Activated naive CD8-positive, alpha-beta T cell treated with anti-CD3 and anti-CD28 coated beads, Interleukin-2, amount 10 ng/mL, durations not matched to agents 7 days and 5 days (primary cell): ENCODE measurements at regions not wholly inside any gene's neighbourhood (a gene's known extent, or its start where the extent isn't known, plus 50 kb on each side); places are given as distances from the start of the nearest gene placed in this dataset.

Source experiments
- ATAC-seq: fragments of 150-1000 bp; cut with Tn5 transposase; one replicate; pipeline ENCODE4 v1.10.0; 2021; ENCODE audit warnings: low read depth, moderate library complexity
- POLR2A ChIA-PET: fragments of 350-600 bp; sonication (Branson Sonifier 250); formaldehyde crosslinking; loops from one replicate; lab custom pipeline; 2021; ENCODE audit warnings: antibody characterized with exemption; lab: Charles Lee
- DNase-seq: peaks from one replicate; pipeline ENCODE4 v3.0.0; 2021
- H3K27ac Mint-ChIP-seq: one replicate; pipeline ENCODE4 v1.8.0; 2022; ENCODE audit warnings: mild to moderate bottlenecking, mixed read lengths
- H3K27me3 Mint-ChIP-seq: one replicate; pipeline ENCODE4 v1.8.0; 2022; ENCODE audit warnings: mild to moderate bottlenecking, moderate library complexity, mixed read lengths
- H3K36me3 Mint-ChIP-seq: one replicate; pipeline ENCODE4 v1.8.0; 2021; ENCODE audit warnings: mild to moderate bottlenecking, mixed read lengths
- H3K4me1 Mint-ChIP-seq: one replicate; pipeline ENCODE4 v1.8.0; 2021; ENCODE audit warnings: mixed read lengths
- H3K4me3 Mint-ChIP-seq: one replicate; pipeline ENCODE4 v1.8.0; 2022; ENCODE audit warnings: mild to moderate bottlenecking, moderate library complexity, mixed read lengths
- H3K9me3 Mint-ChIP-seq: one replicate; pipeline ENCODE4 v1.8.0; 2021; ENCODE audit warnings: mixed read lengths

DNA sequence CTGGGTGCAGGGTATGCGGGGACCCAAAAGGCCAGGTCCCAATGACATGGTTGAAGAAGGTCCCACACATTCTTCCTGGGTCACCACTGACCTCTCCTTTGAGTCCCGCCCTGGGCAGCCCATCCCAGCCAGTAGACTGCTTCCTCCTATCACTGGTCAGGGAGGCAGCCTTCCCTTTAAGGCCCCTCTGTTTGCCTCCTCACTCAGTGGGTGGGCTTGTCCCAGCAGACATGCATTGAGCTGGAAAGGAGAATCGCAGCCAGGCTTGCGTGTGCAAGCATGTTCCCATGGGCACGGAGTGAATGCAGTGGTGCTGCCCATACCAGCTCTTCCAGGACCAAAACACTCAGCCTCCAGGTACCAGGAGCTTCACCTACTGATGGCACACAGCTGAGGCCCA is 162.4 kb upstream of the SYT13 start:
- ATAC-seq (no peak), DNase-seq (no peak)
- Mint-ChIP-seq H3K4me1 (no peaks in the 10 kb centered on the region), H3K4me3 (no peak overlapping the region), H3K36me3 (no peaks in the 10 kb centered on the region), H3K27me3 (no peaks in the 10 kb centered on the region), H3K27ac (no peak overlapping the region), H3K9me3 (no peaks in the 10 kb centered on the region)
- POLR2A ChIA-PET = no interaction called here

GRCh38 chr11:45446998-45447397 is 160.9 kb upstream of the SYT13 start:
- no peak for DNase-seq
- Mint-ChIP-seq H3K4me3 (no peak overlapping the region), H3K27ac (no peak overlapping the region), H3K27me3 (no peaks in the 10 kb centered on the region), H3K9me3 (no peaks in the 10 kb centered on the region), H3K4me1 (no peaks in the 10 kb centered on the region), H3K36me3 (no peaks in the 10 kb centered on the region)
- POLR2A ChIA-PET = no interaction called here
- ATAC-seq = no peak

- POLR2A ChIA-PET = no interaction called here
- no peaks in the 10 kb centered on the region for H3K36me3 Mint-ChIP-seq
- DNase-seq = no peak
These were observed 160.3 kb upstream of the SYT13 start for GRCh38 chr11:45446434-45446833.

DNA sequence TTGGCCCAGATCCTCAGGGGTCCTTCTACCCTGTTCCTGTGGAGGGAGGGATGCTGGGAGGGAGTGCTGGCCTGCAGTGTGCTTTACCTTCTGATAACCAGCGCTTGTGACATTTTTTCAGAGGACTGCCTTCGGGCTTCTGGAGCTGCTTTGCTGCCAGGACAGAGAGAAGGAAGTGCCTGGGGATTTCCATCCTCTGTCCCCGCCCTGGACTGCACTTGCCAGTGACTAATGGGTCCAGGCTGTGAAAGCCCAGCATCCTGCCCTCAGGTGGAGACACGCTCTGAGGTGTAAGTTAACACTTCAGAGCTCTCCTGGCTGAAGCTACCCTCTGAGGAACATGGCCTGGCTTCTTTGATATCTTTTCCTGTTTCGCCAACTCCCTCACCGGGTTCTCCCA is 158.7 kb upstream of the SYT13 start:
- Mint-ChIP-seq H3K27ac (no peak overlapping the region), H3K4me1 (no peaks in the 10 kb centered on the region), H3K4me3 (no peak overlapping the region), H3K27me3 (peaks cover 4% of the 10 kb centered on the region), H3K36me3 (no peaks in the 10 kb centered on the region), H3K9me3 (peaks cover 3% of the 10 kb centered on the region)
- no peak for ATAC-seq
- DNase-seq = no peak
- POLR2A ChIA-PET = no interaction called here

More at GRCh38 chr11:45446434-45446833, 160.3 kb upstream of the SYT13 start:
- H3K4me1 Mint-ChIP-seq = no peaks in the 10 kb centered on the region
- no peak overlapping the region for H3K4me3 Mint-ChIP-seq
- H3K27ac Mint-ChIP-seq = no peak overlapping the region
- no peaks in the 10 kb centered on the region for H3K27me3 Mint-ChIP-seq
- ATAC-seq = no peak
- H3K9me3 Mint-ChIP-seq = no peaks in the 10 kb centered on the region

DNA sequence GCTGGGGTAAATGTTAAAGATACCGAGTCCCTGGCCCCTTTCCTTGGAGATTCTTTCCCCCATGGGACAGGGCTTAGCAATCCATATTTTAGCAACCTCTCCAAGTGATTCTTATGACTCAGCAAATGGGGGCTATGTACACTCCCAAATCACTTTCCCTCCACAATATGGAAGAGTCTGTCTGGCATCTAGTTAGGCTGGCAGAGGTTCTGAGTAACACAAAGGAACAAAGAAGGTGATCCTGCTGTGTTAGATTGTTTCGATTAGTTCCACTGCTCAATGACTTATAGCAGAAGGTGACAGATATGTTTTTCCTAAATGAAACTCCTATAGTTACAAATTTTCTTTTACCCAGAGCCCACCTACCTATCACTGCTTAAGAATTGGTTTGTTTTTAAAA is 154.0 kb upstream of the SYT13 start:
- peaks cover 5% of the 10 kb centered on the region for H3K27me3 Mint-ChIP-seq
- ATAC-seq = no peak
- no peak overlapping the region for H3K4me3 Mint-ChIP-seq
- H3K4me1 Mint-ChIP-seq = no peaks in the 10 kb centered on the region
- H3K9me3 Mint-ChIP-seq = peaks cover 7% of the 10 kb centered on the region
- DNase-seq = no peak
- H3K36me3 Mint-ChIP-seq = no peaks in the 10 kb centered on the region
- H3K27ac Mint-ChIP-seq = no peak overlapping the region
- POLR2A ChIA-PET = no interaction called here

DNA sequence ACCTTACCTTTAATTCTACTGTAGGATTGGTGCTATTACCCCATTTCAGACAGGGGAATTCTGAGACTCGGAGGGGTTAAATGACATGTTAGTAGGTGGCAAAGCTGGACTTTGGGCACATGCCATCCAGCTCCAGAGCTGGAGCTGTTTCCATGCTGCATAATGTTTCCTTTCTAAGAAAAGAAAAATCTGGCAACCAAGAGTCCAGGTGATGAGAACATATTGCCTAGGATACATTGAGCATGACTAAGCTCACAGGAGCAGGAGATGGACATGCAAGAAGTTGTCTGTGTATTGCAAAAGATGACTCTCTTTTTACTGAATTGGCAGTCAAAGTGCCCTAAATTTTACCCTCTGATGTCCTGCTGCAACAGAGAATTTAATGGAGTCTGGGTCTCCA is 150.8 kb upstream of the SYT13 start:
- H3K27me3 Mint-ChIP-seq = peaks cover 12% of the 10 kb centered on the region
- DNase-seq = no peak
- POLR2A ChIA-PET = no interaction called here
- no peaks in the 10 kb centered on the region for H3K4me1 Mint-ChIP-seq
- ATAC-seq = no peak
- H3K36me3 Mint-ChIP-seq = no peaks in the 10 kb centered on the region
- H3K9me3 Mint-ChIP-seq = peaks cover 7% of the 10 kb centered on the region
- H3K27ac Mint-ChIP-seq = no peak overlapping the region
- no peak overlapping the region for H3K4me3 Mint-ChIP-seq

DNA sequence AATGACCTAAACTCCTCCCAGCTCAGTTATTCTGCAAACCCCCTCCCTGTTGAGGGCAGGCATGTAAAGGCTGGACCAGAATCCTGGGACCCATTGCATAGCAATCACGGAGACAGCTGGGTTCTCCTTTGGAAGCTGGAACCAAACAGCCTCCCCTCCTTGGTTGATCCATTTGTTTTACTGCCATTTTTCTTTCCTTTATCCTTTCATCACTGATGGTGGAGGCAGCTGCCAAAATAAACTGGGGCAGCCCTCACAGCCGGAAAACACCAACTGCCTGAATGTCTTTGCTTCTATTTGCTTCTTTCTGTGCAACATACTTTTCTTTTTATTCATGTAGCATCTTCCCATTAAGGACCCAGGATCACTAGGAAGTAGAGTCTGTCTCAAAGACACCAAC is 150.0 kb upstream of the SYT13 start:
- DNase-seq = no peak
- Mint-ChIP-seq H3K36me3 (no peaks in the 10 kb centered on the region), H3K9me3 (peaks cover 7% of the 10 kb centered on the region), H3K4me1 (no peaks in the 10 kb centered on the region), H3K27me3 (peaks cover 12% of the 10 kb centered on the region), H3K4me3 (no peak overlapping the region), H3K27ac (no peak overlapping the region)
- ATAC-seq = no peak
- POLR2A ChIA-PET = no interaction called here

DNA sequence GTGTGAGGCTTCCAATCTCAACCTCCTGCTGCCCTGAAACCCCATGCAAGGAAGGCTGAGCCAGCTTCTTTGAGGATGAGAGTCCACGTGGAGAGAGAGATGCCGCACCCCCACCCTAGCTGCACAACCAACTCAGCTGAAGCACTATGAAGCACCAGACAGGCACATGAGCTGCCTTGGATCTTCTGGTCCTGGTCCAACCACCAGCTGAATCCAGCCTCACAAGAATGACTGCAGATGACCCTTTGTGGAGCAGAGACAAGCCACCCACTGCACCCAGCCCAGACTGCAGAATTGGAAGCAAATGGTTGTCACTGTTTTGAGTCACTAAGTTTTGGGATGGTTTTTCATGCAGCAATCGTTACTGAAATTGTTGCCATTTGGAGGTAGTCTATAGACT is 149.6 kb upstream of the SYT13 start:
- H3K36me3 Mint-ChIP-seq = no peaks in the 10 kb centered on the region
- H3K4me3 Mint-ChIP-seq = no peak overlapping the region
- no peak for DNase-seq
- H3K27ac Mint-ChIP-seq = no peak overlapping the region
- no peak for ATAC-seq
- H3K27me3 Mint-ChIP-seq = peaks cover 12% of the 10 kb centered on the region
- H3K9me3 Mint-ChIP-seq = peaks cover 6% of the 10 kb centered on the region
- POLR2A ChIA-PET = no interaction called here
- no peaks in the 10 kb centered on the region for H3K4me1 Mint-ChIP-seq

DNA sequence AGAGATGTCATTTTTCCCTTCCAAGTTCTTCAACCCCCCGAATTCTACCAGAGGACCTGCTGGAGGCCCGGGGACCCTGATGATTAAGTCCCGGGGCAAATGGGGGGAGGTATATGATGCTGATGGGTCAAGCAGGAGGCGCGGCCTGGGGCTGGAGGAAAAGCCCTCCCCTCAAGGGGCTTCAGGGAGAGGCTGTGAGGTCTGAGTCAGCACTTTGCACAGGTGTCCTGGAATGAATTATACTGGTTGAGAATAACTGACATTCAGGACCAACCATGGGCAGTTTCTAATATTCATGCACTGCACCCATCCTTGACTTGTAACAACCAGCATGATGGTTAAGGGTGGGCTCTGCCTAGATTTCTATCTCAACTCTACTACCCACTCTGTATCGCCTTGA is 146.8 kb upstream of the SYT13 start:
- no peak overlapping the region for H3K27ac Mint-ChIP-seq
- POLR2A ChIA-PET = no interaction called here
- DNase-seq = no peak
- H3K4me3 Mint-ChIP-seq = no peak overlapping the region
- ATAC-seq = no peak
- H3K36me3 Mint-ChIP-seq = no peaks in the 10 kb centered on the region
- H3K27me3 Mint-ChIP-seq = peaks cover 9% of the 10 kb centered on the region
- H3K9me3 Mint-ChIP-seq = no peaks in the 10 kb centered on the region
- no peaks in the 10 kb centered on the region for H3K4me1 Mint-ChIP-seq

- Mint-ChIP-seq H3K27ac (no peak overlapping the region), H3K9me3 (no peaks in the 10 kb centered on the region), H3K36me3 (no peaks in the 10 kb centered on the region), H3K4me3 (no peak overlapping the region), H3K4me1 (no peaks in the 10 kb centered on the region), H3K27me3 (peaks cover 9% of the 10 kb centered on the region)
- ATAC-seq = no peak
- POLR2A ChIA-PET = no interaction called here
- no peak for DNase-seq
These were observed 146.0 kb upstream of the SYT13 start for GRCh38 chr11:45432100-45432499.

DNA sequence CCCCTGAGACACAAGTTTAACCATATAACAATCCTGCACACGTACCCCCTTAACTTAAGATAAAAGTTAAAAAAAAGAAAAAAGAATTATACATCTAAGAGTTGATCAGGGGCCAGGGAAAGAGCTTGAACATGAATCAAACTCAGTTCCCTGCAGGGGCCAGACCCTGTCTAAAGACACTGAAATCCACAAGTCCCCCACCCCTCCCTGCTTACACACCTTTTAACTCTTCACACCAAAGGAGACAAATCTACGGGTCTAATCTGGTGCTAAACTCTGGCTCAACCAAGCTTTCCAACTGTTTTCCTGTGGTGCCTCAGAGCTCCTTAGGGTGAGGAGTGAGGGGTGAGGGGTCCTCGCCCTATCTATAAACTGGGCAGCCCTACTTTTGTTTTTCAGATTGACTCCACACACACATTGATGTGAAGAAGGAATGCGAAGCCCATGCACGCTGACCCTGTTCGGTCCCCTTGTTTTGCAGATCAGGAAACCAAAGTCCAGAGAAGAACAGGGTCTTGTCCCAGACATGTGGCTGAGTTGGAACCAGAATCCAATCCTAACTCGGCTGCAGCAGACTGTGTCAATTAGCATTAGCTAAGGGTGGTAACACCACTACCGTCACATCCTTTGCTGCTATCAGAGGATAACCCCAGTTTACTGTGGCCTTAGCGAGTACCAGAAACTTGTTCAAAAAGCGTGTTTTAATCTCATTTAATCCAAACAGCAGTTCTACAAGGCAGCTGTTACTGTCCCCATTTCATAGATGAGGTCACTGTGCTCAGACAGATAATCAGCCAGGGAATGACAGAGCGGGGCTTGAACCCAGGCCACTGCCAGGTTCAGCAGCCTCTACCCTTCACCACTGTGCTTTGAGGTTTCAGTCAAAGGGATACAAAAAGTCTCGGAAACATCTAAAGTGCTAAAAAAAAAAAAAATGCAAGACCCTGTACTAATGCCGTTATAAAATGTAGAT is 145.2 kb upstream of the SYT13 start:
- POLR2A ChIA-PET = no interaction called here
- Mint-ChIP-seq H3K4me3 (no peak overlapping the region), H3K4me1 (no peaks in the 10 kb centered on the region), H3K9me3 (no peaks in the 10 kb centered on the region), H3K27me3 (peaks cover 9% of the 10 kb centered on the region), H3K36me3 (no peaks in the 10 kb centered on the region), H3K27ac (no peak overlapping the region)
- ATAC-seq = no peak
- DNase-seq = no peak

- DNase-seq = no peak
- H3K27ac Mint-ChIP-seq = no peak overlapping the region
- no peaks in the 10 kb centered on the region for H3K4me1 Mint-ChIP-seq
- no peak for ATAC-seq
- H3K9me3 Mint-ChIP-seq = no peaks in the 10 kb centered on the region
- H3K36me3 Mint-ChIP-seq = no peaks in the 10 kb centered on the region
- H3K4me3 Mint-ChIP-seq = no peak overlapping the region
- peaks cover 9% of the 10 kb centered on the region for H3K27me3 Mint-ChIP-seq
- POLR2A ChIA-PET = no interaction called here
These were observed 144.2 kb upstream of the SYT13 start for GRCh38 chr11:45430361-45430760.

DNA sequence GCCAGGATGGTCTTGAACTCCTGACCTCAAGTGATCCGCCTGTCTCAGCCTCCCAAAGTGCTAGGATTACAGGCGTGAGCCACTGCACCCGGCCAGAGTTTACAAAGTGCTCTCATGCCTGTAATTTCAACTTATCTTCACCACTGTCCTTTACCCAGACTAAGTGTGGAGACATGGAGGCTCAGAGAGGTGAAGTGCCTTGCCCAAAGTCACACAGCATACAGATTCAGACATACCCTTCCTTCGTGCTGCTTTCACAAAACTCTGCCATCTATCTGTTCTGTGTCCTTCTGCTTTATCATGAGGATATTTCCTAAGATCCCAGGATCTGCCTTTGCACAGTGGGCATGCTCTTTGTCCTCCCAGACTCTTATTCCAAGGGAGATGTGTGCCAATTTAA is 143.6 kb upstream of the SYT13 start:
- no peak for DNase-seq
- POLR2A ChIA-PET = no interaction called here

DNA sequence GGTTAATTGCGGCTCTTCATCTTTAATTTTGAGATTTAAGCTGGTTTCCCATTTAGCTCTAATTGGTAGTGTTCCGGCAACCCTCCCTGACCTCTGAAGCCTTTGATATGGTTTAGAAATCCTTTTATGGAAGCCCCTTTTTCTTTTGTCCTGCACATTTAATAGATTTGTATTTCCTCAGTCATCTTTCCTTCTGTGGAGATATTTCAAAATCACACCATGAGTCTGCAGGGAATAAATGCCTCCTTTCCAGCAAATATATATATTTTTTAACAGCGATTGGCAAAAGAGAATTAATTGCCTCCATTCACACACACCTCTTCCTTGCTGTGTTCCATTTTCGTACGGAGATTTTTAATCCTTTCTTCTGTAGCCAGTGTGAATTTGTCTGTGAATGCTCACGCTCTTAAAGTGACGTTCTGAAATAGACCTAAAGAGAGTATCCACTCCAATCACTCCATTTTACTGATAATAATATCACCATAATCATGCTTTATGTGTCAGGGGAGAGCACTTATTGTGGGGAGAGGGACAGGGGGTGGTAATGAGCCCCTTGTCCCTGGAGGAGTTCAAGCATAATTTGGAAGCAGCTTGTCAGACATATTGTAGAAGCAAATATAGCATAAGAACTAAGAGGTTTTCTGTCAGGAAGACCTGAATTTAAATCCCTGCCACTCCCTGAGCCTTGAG is 142.5 kb upstream of the SYT13 start:
- ATAC-seq (no peak), DNase-seq (no peak)
- no peaks in the 10 kb centered on the region for H3K36me3 Mint-ChIP-seq
- H3K27ac Mint-ChIP-seq = no peak overlapping the region
- H3K4me3 Mint-ChIP-seq = no peak overlapping the region
- peaks cover 6% of the 10 kb centered on the region for H3K27me3 Mint-ChIP-seq
- no peaks in the 10 kb centered on the region for H3K4me1 Mint-ChIP-seq
- no peaks in the 10 kb centered on the region for H3K9me3 Mint-ChIP-seq
- POLR2A ChIA-PET = no interaction called here

More for the DNA sequence above, 143.6 kb upstream of the SYT13 start:
- no peaks in the 10 kb centered on the region for H3K4me1 Mint-ChIP-seq
- H3K27ac Mint-ChIP-seq = no peak overlapping the region
- H3K27me3 Mint-ChIP-seq = peaks cover 9% of the 10 kb centered on the region
- H3K9me3 Mint-ChIP-seq = no peaks in the 10 kb centered on the region
- no peak overlapping the region for H3K4me3 Mint-ChIP-seq
- H3K36me3 Mint-ChIP-seq = no peaks in the 10 kb centered on the region
- ATAC-seq = no peak
